GM19043 (cell line): ENCODE measurements at regions not wholly inside any gene's neighbourhood (a gene's known extent, or its start where the extent isn't known, plus 50 kb on each side); places are given as distances from the start of the nearest gene placed in this dataset.

Experiments used
- ATAC-seq: cut with Tn5 transposase; IDR thresholded peaks from one replicate; pipeline ENCODE4 v1.9.1; 2021; ENCODE audit warnings: low read depth; ENCODE audit not compliant: unreplicated experiment

DNA sequence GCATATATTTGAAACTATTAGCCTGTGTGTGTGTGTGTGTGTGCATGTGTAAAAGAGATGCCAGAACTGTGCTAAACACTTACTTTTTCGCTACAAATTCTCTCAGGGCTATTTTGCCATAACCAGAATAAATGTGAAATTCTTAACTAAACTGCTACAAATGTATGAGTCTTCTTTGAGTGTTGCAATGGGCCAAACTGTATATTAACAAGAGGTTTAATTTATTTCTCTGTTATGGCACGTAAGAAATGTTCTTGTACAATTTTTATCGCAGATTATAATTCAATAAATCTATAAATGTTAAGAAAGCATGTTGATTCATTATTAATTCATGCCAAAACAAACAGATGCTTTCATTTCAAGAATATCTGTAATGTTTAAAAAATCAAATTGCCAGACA is 454.5 kb upstream of the PCDH7 start:
- no peak for ATAC-seq

DNA sequence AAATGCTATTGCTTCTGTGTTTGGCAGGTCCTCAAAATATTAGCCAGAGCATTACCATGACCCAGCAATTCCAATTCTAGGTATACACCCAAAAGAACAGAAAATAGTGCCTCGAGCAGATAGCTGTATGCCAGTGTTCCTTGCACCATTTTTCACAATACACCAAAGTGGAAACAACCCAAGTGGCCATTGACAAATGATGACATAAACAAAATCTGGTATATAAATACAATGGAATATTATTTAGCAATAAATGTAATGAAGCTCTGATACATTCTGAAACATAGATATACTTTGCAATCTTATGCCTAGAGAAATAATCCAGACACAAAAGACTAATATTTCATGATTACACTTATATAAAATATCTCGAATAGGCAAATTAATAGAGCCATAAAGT is 451.8 kb upstream of the PCDH7 start:
- ATAC-seq, result no peak

DNA sequence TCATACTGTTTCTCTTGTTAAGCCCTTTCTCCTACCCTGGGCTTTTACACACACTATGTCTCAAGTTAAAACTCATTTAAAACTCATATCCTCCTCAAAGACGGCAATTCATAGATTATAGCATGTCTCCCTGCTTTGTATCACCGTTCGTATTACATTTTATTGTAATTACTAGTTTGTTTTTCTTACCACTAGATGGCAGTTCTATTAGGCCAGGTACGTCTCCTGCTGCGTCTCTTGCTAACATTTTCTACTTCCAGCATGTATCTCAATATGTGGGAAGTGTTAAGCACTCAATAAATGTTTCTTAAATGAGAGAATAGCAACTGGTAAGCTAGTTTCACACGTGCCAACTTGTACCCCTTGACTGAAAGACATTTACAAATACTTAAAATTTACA is 450.3 kb upstream of the PCDH7 start:
- ATAC-seq, result no peak

DNA sequence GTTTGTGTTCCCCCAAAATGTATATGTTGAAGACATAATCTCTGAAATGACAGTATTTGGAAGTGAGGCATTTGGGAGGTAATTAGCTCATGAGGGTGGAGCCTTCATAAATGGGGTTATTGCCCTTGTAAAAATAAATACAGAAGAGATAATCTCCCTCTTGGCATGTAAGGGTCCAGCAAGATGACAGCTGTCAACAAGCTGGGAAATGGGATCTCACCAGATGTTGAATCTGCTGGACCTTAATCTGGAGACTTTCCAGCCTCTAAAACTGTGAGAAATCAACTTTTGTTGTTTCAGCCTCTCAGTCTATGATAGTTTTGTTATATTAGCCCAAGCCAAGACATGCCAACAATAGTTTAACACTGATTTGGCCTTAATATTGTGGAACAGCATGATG is 438.2 kb upstream of the PCDH7 start:
- ATAC-seq, result no peak

DNA sequence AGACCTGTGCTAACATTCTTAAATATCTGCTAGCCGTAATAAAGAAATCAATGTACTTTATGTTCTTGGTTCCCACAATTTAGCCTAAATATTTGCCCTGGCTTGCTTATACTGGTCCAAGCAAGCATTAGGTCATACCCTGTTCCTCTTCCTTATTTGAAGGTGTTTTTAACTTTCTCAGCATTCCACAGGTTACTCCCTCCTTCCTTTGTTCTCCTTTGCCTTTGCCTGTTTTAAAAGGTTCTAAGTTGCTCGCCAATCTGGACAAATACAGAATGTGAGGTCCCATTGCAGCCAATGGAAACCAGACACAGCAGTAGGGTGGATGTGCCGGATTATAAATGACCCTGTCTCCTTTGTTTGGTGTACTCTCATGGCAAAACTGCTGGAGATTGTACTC is 436.8 kb upstream of the PCDH7 start:
- ATAC-seq, result no peak

DNA sequence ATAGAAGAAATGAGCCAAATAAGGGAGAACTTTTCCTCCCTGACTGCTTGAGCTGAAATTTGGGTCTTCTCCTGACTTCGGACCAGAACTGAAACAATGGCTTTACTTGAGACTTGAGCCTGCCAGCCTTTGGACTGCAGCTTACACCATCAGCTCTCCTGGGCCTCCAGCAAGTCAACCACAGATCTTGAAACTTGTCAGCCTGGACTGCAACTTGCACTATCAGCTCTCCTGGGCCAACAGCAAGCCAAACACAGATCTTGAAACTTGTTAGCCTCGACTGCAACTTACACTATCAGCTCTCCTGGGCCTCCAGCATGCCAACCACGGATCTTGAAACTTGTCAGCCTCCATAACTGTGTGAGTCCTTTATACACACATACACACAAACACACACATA is 425.9 kb upstream of the PCDH7 start:
- no peak for ATAC-seq

- ATAC-seq, result no peak
Observed at GRCh38 chr4:30295652-30296051, 424.5 kb upstream of the PCDH7 start.

DNA sequence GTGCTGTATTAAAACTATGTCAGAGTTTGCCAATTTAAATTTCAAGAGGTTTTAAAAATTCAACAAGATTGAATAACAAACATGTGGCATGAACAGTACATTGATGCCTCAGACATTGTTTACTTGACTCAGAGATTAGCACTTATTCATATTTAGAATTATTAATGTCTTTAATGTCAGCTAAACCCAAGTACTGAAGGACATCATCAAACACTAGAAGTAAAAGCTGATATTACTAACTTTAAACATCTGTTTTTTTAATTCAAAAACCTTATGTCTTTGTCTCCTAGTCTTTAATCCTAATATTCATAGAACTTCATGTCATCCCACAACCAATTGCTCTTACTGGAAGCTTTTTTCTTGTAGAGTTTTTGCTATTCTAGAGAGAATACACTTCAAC is 406.2 kb upstream of the PCDH7 start:
- no peak for ATAC-seq

GRCh38 chr4:30330894-30331652 is 389.1 kb upstream of the PCDH7 start:
- ATAC-seq, result no peak

GRCh38 chr4:30341731-30342130 is 378.4 kb upstream of the PCDH7 start:
- no peak for ATAC-seq

DNA sequence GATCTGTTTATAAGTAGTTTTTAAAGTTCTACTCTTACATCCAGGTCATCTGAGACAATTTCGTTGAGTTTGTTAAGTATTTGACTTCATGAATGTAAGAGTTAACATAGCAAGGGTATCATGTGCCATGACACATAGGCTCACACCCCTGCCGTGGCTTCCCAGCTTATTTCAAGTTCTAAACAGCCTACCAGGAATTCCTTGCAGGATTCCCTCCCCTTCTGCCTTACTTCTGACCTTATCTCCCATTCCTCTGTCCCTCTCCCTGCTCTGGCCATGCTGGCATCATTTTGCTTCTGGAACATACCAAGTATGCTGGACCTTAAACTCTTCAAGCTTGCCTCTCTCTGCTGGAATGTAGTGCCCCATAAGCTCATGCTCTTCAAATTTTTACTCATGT is 369.9 kb upstream of the PCDH7 start:
- no peak for ATAC-seq

GRCh38 chr4:30354605-30355004 is 365.6 kb upstream of the PCDH7 start:
- no peak for ATAC-seq

DNA sequence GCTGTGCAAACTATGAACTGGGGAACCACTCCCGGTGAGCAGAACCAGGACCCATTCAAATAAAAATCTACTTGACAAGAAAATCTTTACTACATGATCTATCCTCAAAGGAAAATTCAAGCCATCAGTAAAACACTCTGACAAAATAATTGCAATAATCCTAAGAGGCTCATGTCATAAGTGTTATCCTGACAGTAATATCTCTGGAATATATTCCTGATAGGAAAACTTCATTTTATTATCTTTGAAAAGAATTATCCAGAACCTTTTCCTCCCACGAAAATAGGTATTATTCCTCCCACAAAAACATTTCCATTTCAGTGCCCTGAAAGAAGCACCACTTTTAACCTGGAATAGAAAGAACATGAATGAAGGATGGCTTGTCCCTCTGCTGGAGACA is 357.7 kb upstream of the PCDH7 start:
- no peak for ATAC-seq

GRCh38 chr4:30370105-30370504 is 350.1 kb upstream of the PCDH7 start:
- ATAC-seq, result no peak

DNA sequence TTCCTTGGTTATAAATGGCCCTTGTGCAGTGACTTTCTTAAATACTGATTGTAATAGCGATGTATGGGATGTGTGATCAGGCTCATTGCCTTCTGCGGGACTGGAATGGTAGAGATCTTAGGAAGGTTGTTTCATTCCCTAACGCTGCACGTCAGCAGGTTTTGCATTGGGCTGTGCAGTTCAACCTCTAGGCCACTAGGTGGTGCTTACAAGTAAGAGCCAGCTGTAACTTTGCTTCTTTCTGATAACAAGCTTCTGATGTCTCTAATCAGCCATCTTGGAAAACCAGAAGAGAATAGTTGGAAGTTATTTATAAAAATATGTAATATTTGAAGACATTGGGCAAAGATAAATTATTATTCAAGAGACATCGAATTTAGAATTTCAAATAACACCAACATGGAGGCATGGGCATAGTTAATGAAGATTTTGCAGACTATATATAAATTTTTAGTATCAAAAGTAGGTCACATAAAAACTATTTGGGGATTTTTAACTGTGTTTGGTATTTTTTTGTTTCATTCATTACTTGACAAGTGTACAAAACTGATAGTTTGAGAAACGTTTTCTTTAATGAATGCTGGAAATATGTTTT is 339.7 kb upstream of the PCDH7 start:
- ATAC-seq, result peak; percentile 90

GRCh38 chr4:30385650-30386049 is 334.5 kb upstream of the PCDH7 start:
- ATAC-seq, result no peak

GRCh38 chr4:30386266-30386895 is 333.8 kb upstream of the PCDH7 start:
- ATAC-seq, result no peak

- no peak for ATAC-seq
Observed at GRCh38 chr4:30395902-30396301, 324.3 kb upstream of the PCDH7 start.

DNA sequence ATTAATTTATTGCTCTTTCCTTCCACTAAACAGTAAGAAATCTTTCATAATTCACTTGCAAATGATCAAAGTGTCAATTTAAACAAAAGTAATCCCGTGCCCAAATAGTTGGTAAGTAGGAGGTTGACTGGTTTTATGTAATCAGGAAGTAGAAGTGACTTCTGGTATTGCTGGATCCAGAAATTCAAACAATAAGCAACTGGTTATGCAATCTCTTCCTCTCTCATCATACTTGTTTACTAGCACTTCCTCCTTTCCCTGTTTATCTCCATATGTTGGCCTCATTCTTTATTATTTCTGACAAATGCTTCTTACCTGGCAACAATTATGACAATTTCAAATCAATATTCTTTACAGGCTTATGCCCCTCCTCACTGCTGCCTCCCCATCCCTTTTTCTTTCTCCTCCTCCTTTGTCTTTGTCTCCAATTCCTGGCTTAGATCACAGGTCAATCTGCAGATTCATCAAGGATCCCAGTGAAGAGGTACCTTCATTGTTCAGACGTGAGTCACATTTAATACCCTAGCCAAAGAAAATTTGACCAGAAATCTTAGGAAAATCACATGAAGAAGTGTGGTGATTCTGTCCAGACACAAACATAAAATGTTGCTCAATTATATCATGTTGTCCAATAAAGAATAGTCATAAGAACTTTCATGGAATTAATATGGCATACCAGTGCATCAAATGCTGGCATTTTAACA is 323.2 kb upstream of the PCDH7 start:
- ATAC-seq, result no peak

DNA sequence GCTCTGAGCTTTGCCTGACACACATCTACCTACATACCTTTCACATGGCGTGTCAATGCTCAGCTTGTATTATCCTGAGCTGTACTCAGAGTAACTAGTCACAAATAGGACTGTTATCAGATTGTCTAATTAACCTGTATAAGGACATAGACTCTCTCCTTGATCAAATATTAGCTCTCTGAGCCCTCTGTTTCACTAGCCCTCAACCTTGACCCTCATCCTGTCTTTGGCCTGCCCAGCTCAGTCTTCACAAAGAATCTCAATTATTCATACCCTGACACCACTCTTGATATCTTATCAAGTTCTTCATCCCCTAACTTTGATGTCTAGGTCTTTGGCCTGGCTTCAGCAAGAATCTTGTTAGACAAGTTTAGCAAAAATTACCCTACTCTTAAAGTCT is 320.7 kb upstream of the PCDH7 start:
- ATAC-seq, result no peak

DNA sequence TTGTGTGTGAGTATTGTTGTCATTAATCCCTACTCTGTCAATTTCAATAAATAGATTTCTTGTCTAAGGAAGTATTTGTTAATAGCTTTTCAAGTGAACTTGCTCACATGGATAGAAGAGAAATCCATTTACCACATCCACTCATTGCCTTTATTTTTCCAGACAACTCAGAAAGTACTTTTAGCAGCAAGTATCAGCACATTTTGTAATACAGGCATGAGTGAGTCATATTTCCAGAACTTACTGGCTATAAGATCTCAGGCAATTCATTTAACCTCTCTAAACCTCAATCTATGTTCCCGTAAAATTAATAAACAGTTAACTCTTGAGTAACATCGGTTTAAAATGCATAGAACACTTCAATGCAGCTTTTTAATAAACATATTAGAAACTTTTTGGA is 317.9 kb upstream of the PCDH7 start:
- ATAC-seq, result no peak

DNA sequence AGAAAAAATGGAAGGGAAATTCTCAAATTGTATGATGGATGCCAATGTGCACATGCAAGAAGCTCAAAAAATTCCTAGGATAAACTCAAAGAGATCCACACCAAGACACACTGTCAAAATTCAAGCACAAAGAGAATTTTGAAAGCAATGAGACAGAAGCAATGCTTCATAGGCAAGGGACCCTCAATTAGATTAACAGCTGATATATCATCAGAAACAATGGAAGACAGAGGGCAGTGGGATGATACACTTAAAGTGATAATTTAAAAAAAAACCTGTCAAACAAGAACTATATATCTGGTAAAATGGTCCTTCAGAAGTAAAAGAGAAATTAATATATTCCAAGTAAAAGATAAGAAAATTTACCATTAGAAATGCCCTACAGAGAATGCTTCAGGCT is 306.3 kb upstream of the PCDH7 start:
- no peak for ATAC-seq
